ENCODE measurements at regions not wholly inside any gene's neighbourhood (a gene's known extent, or its start where the extent isn't known, plus 50 kb on each side); places are given as distances from the start of the nearest gene placed in this dataset.
"Not testable (repeated sequence)": the region's sequence is repeated elsewhere in the genome, so short reads cannot be mapped to it uniquely, and the experiment has no call there.

- Histone ChIP-seq H3K27ac (ENCODE audit: low read depth, low read length, poor library complexity, severe bottlenecking) (no peak overlapping the region), H3K4me2 (ENCODE audit: low read length) (no peak overlapping the region), H3K4me1 (ENCODE audit: insufficient read depth, low read length, poor library complexity, severe bottlenecking) (no peaks in the 10 kb centered on the region), H3K9me3 (ENCODE audit: low read length) (no peaks in the 10 kb centered on the region), H3K4me3 (ENCODE audit: low read depth, low read length, poor library complexity, severe bottlenecking) (no peak overlapping the region), H3K79me2 (ENCODE audit: insufficient read depth, low read depth, low read length) (no peaks in the 10 kb centered on the region), H2AFZ (ENCODE audit: low read length) (no peak overlapping the region), H4K20me1 (ENCODE audit: insufficient read depth, low read length) (no peaks in the 10 kb centered on the region), H3K36me3 (ENCODE audit: insufficient read depth, low read length) (no peaks in the 10 kb centered on the region), H3K9me2 (ENCODE audit: insufficient read depth, low read length) (no peaks in the 10 kb centered on the region)
- no peak for DNase-seq (ENCODE audit: low spot score)
- ChIA-PET CTCF (ENCODE audit: unreplicated experiment) (no interaction called here), POLR2A (no interaction called here)
- TF ChIP-seq CTCF (conservative IDR thresholded peaks at IDR 0.05; ENCODE audit: low read length): no peak
- TF ChIP-seq EZH2phosphoT487 (IDR thresholded peaks at IDR 0.05; ENCODE audit: borderline replicate concordance, low read depth, low read length): no peak
- BruUV-seq (replicated peaks): no TSS peak
- intact Hi-C loops (cut with micrococcal nuclease; ENCODE audit: unreplicated experiment): no loop called here
These were observed 80.6 kb upstream of the SALL1 start for GRCh38 chr16:51231702-51232101.

- H3K4me3 ChIP-seq (ENCODE audit: low read depth, low read length, poor library complexity, severe bottlenecking); H4K20me1 ChIP-seq (ENCODE audit: insufficient read depth, low read length); H3K27ac ChIP-seq (ENCODE audit: low read depth, low read length, poor library complexity, severe bottlenecking); CTCF ChIA-PET (ENCODE audit: unreplicated experiment); POLR2A ChIA-PET; H3K79me2 ChIP-seq (ENCODE audit: insufficient read depth, low read depth, low read length); H3K9me3 ChIP-seq (ENCODE audit: low read length); H3K4me1 ChIP-seq (ENCODE audit: insufficient read depth, low read length, poor library complexity, severe bottlenecking); intact Hi-C loops (cut with micrococcal nuclease; ENCODE audit: unreplicated experiment); H3K9me2 ChIP-seq (ENCODE audit: insufficient read depth, low read length); H2AFZ ChIP-seq (ENCODE audit: low read length); BruUV-seq (replicated peaks); DNase-seq (ENCODE audit: low spot score); H3K4me2 ChIP-seq (ENCODE audit: low read length); H3K36me3 ChIP-seq (ENCODE audit: insufficient read depth, low read length): not testable (repeated sequence)
These were observed 79.0 kb upstream of the SALL1 start for GRCh38 chr16:51230035-51230434.

DNA sequence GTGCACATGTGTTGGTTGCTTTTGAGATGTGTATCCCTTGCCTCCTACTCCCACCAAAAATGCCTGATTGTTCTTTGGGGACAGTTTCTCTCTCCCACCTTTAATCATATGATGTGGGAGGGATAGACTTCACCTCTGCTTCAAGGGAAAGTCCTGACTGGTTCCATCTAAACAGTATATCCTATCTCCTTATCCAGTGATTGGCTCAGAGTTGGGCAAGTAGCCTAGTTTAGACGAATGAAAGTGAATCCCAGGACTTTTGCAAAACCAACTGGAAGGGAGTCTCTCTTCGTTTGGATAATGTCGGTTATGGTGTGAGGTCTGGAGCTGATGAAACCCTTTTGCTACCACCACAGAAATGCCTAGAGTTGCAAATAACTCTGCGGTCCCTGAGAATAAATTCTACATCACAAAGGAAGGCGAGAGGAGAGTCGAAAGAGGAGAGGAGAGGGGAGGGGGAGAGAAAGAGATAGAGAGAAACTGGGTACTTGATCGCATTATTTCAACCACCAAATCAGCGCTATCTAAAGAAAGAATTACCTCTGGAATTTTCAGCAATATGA, 77.1 kb upstream of the SALL1 start:
- CTCF ChIA-PET (ENCODE audit: unreplicated experiment): no interaction called here
- DNase-seq (ENCODE audit: low spot score): no peak
- no peaks in the 10 kb centered on the region for H3K9me3 ChIP-seq (ENCODE audit: low read length)
- TF ChIP-seq CTCF (conservative IDR thresholded peaks at IDR 0.05; ENCODE audit: low read length) (no peak), EZH2phosphoT487 (IDR thresholded peaks at IDR 0.05; ENCODE audit: borderline replicate concordance, low read depth, low read length) (no peak)
- no peaks in the 10 kb centered on the region for H4K20me1 ChIP-seq (ENCODE audit: insufficient read depth, low read length)
- no peaks in the 10 kb centered on the region for H3K79me2 ChIP-seq (ENCODE audit: insufficient read depth, low read depth, low read length)
- H3K4me1 ChIP-seq (ENCODE audit: insufficient read depth, low read length, poor library complexity, severe bottlenecking): no peaks in the 10 kb centered on the region
- intact Hi-C loops (cut with micrococcal nuclease; ENCODE audit: unreplicated experiment): no loop called here
- no peak overlapping the region for H3K4me2 ChIP-seq (ENCODE audit: low read length)
- H3K4me3 ChIP-seq (ENCODE audit: low read depth, low read length, poor library complexity, severe bottlenecking): no peak overlapping the region
- H2AFZ ChIP-seq (ENCODE audit: low read length): no peak overlapping the region
- no peaks in the 10 kb centered on the region for H3K9me2 ChIP-seq (ENCODE audit: insufficient read depth, low read length)
- no peaks in the 10 kb centered on the region for H3K36me3 ChIP-seq (ENCODE audit: insufficient read depth, low read length)
- POLR2A ChIA-PET: no interaction called here
- BruUV-seq (replicated peaks): no TSS peak
- no peak overlapping the region for H3K27ac ChIP-seq (ENCODE audit: low read depth, low read length, poor library complexity, severe bottlenecking)

Data from OCI-LY7 (cell line).